Right cardiac atrium (tissue), 5 donors: ENCODE measurements at regions not wholly inside any gene's neighbourhood (a gene's known extent, or its start where the extent isn't known, plus 50 kb on each side); places are given as distances from the start of the nearest gene placed in this dataset.

Source experiments
- ATAC-seq, 2 donors: fragments of 200-7000 bp; cut with Tn5 transposase; one replicate each; pipeline versions ENCODE4 v1.8.0 to v1.9.1; 2020; ENCODE audit warnings: moderate library complexity in 2 of 2, mild to moderate bottlenecking in 1 of 2
- DNase-seq, 3 donors: peaks; one replicate each; pipeline ENCODE4 v3.0.0-alpha.2; 2020
- H3K27ac ChIP-seq: one replicate; pipeline ENCODE4 v1.5.1; 2013; ENCODE audit warnings: mild to moderate bottlenecking, low read length, control low read depth, moderate library complexity
- H3K27me3 ChIP-seq: one replicate; pipeline ENCODE4 v1.6.1; 2013; ENCODE audit not compliant: control insufficient read depth, insufficient read depth
- H3K4me1 ChIP-seq: one replicate; pipeline ENCODE4 v1.6.1; 2013; ENCODE audit warnings: low read length; ENCODE audit not compliant: control insufficient read depth, insufficient read depth
- H3K4me3 ChIP-seq: one replicate; pipeline ENCODE4 v1.5.1; 2013; ENCODE audit warnings: low read length, control low read depth
- H3K9me3 ChIP-seq: one replicate; pipeline ENCODE4 v1.6.1; 2013; ENCODE audit warnings: low read length; ENCODE audit not compliant: control insufficient read depth
- WGBS: extraction: QIAGEN DNeasy Blood & Tissue Kit; methylation state at CpG from one replicate; pipeline ENCODE4 v1.1.7; 2013; 5-methylcytosine and 5-hydroxymethylcytosine counted together
- intact Hi-C, 4 donors: fragments of 100-400 bp; cut with DNase I; formaldehyde crosslinking; loops; one replicate each; pipeline versions ENCODE4 v1.11.0 to v1.14.0; 2022 to 2023
- donor health status: healthy with polysubstance abuse.
- donor health status: DM: no; HTN: yes; CAD: no.
- donor health status: DM: no; HTN: no; CAD: no.
- donor health status: DM: no; HTN: yes; CAD: no; lungs with severe emphysema.
- donor health status: DM: yes; HTN: yes; CAD: no.

DNA sequence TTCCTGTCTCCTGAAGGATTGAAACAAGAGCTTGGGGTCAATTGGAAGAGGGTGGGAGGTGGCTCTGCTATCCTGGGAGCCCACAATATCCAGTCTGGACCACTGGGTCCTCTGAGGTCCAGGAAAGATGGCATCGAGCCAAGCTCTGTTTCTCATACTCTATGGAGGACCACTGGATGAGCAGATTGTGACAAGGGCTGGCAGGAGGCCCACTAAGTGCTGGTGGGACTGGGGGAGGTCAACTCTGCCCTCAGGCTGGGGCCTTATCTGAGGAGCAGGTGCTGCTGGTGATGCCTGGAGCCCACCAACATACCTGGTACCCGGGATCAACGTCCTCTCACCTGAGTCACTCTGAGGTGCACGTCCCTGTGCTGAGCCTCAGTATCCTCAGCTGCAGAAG lies 142.4 kb downstream of the NDUFA10 start:
- 79% methylated on average over 4 of the region's 4 CpGs for WGBS
- Histone ChIP-seq H3K4me1 (no peaks in the 10 kb centered on the region), H3K9me3 (no peaks in the 10 kb centered on the region), H3K27ac (no peak overlapping the region), H3K27me3 (no peaks in the 10 kb centered on the region), H3K4me3 (no peak overlapping the region)
- no peak for ATAC-seq
- DNase-seq: no peak
- intact Hi-C loops: loop anchor here in 2 of 4 donors (5.0 to 10.0 kb wide), 3 partner anchors 738 to 850 kb away; no protein-coding TSS in a partner anchor

DNA sequence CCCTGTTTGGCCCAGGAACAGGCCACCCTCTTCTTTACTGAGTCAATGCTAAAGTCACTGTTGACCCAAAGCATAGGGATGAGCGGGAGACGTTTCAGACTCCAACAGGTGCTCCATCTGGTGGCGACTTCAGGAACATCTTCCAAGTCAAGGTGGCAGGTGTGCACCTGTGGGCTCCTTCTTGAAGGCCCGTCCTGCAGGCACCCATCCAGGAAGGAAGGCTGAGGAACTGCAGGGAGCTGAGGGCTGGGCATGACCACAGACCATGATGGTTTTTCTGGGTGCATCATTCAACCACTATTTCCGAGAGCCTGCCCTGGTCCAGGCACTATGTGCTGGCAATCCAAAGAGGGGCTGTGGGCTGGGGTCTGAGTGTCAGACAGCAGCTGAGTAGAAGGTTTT lies 142.8 kb downstream of the NDUFA10 start:
- 26% methylated on average over 5 of the region's 5 CpGs for WGBS
- Histone ChIP-seq H3K27me3 (no peaks in the 10 kb centered on the region), H3K4me3 (no peak overlapping the region), H3K9me3 (no peaks in the 10 kb centered on the region), H3K27ac (no peak overlapping the region), H3K4me1 (no peaks in the 10 kb centered on the region)
- ATAC-seq (peak; percentile 68 to 74), DNase-seq (peak in 2 of 3 donors; percentile 63 to 75)
- intact Hi-C loops: loop anchor here in 2 of 4 donors (5.0 to 10.0 kb wide), 3 partner anchors 738 to 850 kb away; no protein-coding TSS in a partner anchor

DNA sequence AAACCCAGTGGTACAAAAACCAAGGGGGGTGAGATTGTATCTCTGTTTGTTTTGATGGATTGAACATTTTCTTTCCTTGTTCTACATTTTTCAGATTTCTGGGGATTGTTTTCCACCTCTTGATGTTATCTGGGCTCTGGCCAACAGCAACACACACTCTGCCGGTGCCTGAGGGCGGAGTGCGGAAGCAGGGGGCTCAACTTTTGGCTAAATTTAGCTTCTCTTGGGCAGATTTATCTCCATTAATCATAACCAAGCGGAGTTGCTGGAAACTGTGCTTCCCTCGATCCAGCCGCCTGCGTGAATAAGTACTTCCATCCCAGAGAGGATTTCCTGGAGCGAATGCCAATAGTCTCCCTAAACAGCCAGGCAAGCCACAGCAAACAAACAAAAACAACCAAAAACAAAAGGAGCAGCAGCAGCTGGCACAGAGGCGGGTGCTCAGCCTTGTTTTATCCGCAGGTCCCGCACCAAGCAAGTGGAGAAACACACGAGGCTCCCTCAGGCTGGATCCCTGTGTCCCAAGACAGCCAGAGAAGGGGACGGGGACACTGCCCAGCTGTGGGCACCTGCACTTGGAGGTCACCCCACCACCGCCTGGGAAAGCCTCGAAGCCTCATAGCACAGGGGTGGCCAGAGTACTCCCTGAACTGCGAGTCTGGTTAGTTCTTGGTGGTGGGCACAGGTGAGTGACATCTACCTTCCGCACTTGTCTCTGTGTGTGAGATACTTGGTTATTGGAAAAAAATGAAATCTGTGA lies 143.4 kb downstream of the NDUFA10 start:
- Histone ChIP-seq H3K27ac (no peak overlapping the region), H3K27me3 (no peaks in the 10 kb centered on the region), H3K9me3 (no peaks in the 10 kb centered on the region), H3K4me3 (no peak overlapping the region), H3K4me1 (no peaks in the 10 kb centered on the region)
- intact Hi-C loops: loop anchor here in 2 of 4 donors (5.0 to 10.0 kb wide), 3 partner anchors 737 to 849 kb away; no protein-coding TSS in a partner anchor
- peak in 1 of 3 donors; percentile 71 for DNase-seq
- 40% methylated on average over 17 of the region's 17 CpGs for WGBS
- peak; percentile 74 to 86 for ATAC-seq

DNA sequence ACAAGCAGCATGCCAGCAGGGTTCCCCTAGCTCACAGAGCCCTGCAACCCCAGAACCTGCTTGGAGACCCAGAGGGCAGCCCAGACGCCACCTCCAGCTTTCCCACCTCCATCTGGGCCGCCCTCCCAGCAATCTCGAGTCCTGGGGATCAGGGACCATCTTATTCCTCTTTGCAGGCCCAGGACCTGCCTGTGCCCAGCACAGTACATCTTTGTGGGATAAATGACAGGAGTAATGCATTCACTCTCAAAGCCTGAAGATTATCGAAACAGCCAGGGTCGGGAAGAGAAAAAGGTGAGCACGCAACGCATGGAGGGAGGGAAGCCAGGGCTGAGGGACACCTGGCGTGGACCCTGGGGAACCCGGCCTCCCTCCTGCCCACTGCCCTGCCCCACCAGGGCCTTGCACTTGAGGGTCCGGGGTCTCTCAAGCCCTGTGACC lies 144.1 kb downstream of the NDUFA10 start:
- DNase-seq: no peak
- WGBS: 78% methylated on average over 10 of the region's 10 CpGs

DNA sequence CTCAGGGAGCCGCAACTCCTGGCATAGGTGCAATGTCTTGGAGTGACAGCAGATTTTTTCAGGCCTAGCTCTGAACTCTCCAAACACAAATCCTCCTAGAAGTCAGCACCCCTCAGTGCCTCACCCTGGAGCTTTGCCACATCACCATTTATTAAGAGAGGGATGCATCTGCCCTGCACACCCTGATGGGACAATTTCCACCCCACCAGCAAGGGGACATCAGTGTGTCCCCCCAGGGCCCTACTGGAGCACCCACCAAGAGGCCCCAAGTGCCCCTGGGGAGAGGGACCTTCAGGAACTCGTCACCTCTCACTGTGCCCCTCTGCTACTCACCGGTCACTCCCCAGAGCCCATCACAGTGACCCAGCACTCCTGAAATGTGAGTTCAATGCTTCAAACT lies 144.7 kb downstream of the NDUFA10 start:
- H3K27ac ChIP-seq: no peak overlapping the region
- H3K4me1 ChIP-seq: no peaks in the 10 kb centered on the region
- no peaks in the 10 kb centered on the region for H3K27me3 ChIP-seq
- H3K9me3 ChIP-seq: no peaks in the 10 kb centered on the region
- no peak for ATAC-seq
- WGBS: 92% methylated on average over 3 of the region's 3 CpGs
- intact Hi-C loops: loop anchor here in 2 of 4 donors (5.0 to 10.0 kb wide), 3 partner anchors 736 to 848 kb away; no protein-coding TSS in a partner anchor
- DNase-seq: no peak
- H3K4me3 ChIP-seq: no peak overlapping the region

More for the DNA sequence above, 144.1 kb downstream of the NDUFA10 start:
- Histone ChIP-seq H3K4me1 (no peaks in the 10 kb centered on the region), H3K27me3 (no peaks in the 10 kb centered on the region), H3K9me3 (no peaks in the 10 kb centered on the region), H3K27ac (no peak overlapping the region), H3K4me3 (no peak overlapping the region)
- ATAC-seq: peak in 1 of 2 donors; percentile 9
- intact Hi-C loops: loop anchor here in 2 of 4 donors (5.0 to 10.0 kb wide), 3 partner anchors 736 to 849 kb away; no protein-coding TSS in a partner anchor

DNA sequence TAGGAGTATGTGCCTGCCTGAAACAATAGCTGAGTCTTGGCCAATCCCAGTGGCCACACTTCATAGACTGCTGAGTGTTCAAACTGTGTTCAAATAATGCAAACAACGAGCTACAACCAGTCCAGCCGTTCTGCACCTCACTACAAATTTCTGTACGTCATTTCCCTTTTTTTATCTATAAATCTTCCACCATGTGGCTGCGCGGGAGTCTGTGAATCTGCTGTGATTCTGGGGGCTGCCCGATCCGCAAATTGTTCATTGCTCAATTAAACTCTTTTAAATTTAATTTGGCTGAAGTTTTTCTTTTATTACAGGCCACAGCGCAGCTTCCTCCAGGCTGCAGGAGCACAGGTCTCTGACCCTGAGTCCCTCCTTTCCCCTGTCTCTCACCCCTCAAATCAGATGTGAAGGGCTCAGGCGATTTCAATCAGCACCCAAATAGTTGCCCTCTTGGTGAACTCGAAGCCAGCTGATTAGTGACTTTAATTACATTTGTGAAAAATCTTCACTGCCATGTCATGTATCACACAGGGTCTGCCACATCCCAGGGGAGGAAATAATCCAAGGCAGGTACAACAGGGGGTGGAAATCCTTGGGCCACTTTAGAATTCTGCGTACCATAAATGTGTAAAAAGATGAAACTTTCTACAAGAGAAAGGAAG lies 145.6 kb downstream of the NDUFA10 start:
- intact Hi-C loops: loop anchor here in 2 of 4 donors (5.0 to 10.0 kb wide), 3 partner anchors 735 to 847 kb away; no protein-coding TSS in a partner anchor
- H3K4me1 ChIP-seq: no peaks in the 10 kb centered on the region

DNA sequence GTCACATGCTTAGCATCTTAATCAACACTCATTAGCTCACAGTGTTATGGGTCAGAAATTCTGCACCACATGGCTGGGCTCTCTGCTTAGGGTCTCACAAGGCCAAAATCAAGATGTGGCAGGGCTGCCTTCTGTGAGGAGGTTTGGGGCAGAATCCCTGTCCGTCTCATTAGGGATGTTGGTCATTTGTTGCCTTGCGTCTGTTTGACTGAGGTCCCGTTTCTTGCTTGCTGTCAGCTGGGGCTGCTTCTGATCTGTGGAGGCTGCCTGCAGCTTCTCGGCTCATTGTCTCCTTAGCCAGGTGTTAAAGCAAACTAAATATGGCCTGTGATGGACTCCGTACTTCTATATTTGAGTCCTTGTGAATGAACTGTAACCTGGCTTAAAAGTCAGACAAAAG lies 146.5 kb downstream of the NDUFA10 start:
- WGBS: 91% methylated on average over 5 of the region's 5 CpGs
- intact Hi-C loops: no loop called here
- no peak overlapping the region for H3K27ac ChIP-seq
- no peaks in the 10 kb centered on the region for H3K9me3 ChIP-seq
- no peak for DNase-seq
- H3K27me3 ChIP-seq: no peaks in the 10 kb centered on the region
- no peaks in the 10 kb centered on the region for H3K4me1 ChIP-seq
- H3K4me3 ChIP-seq: no peak overlapping the region
- ATAC-seq: no peak

More for the DNA sequence above, 145.6 kb downstream of the NDUFA10 start:
- no peak overlapping the region for H3K4me3 ChIP-seq
- H3K9me3 ChIP-seq: no peaks in the 10 kb centered on the region
- ATAC-seq (no peak), DNase-seq (no peak)
- H3K27me3 ChIP-seq: no peaks in the 10 kb centered on the region
- 89% methylated on average over 11 of the region's 11 CpGs for whole genome bisulfite sequencing
- H3K27ac ChIP-seq: no peak overlapping the region

DNA sequence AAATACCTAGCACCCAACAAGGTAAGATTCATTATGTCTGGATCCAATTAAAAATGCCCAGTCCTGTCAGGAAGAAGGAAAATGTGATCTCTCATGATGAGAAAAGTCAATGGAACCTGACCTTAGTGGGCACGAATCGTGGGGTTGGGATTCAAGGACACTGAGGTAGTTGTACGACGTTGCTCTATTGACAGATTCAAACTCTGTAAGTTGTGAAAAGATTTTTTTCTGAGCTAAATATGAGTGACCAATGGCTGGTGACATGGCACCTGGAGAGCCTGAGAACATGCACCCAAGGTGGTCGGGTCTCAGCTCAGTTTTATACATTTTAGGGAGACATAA lies 148.2 kb downstream of the NDUFA10 start:
- intact Hi-C loops: no loop called here
- Histone ChIP-seq H3K9me3 (no peaks in the 10 kb centered on the region), H3K27ac (no peak overlapping the region), H3K4me1 (no peaks in the 10 kb centered on the region), H3K4me3 (no peak overlapping the region), H3K27me3 (no peaks in the 10 kb centered on the region)
- 82% methylated on average over 5 of the region's 5 CpGs for WGBS
- DNase-seq: no peak
- ATAC-seq: no peak

DNA sequence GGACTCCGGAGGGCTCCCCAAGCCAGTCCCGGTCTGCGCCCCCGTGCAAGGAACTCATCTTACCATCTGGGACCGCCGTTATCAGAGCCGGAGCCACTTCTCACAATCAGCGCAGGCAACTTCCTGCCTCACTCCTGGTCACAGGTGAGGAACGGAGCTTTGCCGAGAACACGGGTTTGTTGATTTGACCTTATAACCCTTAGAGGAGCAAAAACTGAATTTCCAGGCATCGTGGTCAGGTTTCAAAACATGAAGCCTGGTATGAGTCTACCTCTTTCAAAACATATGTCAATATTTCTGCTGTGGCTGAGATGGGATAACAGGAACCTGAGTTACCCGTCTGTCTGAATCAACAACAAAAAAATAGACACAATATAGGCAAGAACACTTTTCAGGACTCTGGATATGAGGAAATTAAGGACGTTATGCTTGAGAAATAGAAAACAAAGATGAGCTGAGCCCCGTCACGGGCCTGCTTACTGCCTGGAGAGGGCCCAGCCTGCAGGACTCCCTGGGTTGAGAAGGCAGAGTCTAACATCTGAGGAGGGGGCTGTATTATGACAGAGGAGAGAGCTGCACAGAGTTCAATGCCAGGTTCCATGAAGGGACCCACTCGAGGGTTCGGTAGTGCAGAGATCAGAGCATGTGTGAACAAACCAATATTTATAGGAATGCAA lies 148.7 kb downstream of the NDUFA10 start:
- WGBS: 64% methylated on average over 18 of the region's 18 CpGs
- H3K27ac ChIP-seq: no peak overlapping the region
- no peak for ATAC-seq
- no peaks in the 10 kb centered on the region for H3K9me3 ChIP-seq
- H3K27me3 ChIP-seq: no peaks in the 10 kb centered on the region
- no peak for DNase-seq
- intact Hi-C loops: no loop called here
- H3K4me3 ChIP-seq: no peak overlapping the region
- H3K4me1 ChIP-seq: no peaks in the 10 kb centered on the region

DNA sequence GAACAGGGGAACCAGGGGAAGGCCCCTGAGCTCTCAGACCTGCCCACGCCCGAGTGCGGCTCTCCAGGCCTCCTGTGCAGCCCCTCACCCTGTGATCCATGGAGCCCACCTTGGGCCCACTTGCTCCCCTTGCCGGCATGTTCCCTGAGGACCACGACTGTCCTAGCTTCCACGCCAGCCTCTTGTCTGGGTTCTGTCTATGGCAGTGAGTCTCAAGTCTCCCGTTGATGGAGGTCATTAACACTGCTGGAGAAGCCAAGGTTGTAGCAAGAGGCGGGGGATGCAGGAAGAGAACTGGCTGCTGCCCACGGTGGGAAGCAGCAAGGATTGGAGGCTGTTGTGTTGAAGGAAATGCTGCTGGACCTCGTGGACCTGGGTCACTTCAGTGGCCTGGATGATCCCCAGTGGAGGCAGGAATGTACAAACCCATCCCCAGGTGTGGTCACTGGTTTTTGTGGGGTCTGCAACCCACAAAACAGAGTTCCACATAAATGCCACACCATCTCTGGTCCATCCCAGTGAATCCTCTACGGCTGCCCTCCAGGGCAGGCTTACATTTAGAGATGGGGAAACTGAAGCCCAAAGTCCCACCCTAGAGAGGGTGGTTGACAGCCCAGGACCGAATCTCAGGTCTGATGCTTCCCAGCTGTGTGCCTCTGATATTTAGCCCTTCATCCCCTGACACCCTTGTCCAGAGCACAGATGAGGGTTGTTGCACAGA lies 150.3 kb downstream of the NDUFA10 start:
- Histone ChIP-seq H3K27me3 (no peaks in the 10 kb centered on the region), H3K4me1 (no peaks in the 10 kb centered on the region), H3K27ac (no peak overlapping the region), H3K9me3 (no peaks in the 10 kb centered on the region), H3K4me3 (no peak overlapping the region)
- WGBS: 83% methylated on average over 12 of the region's 12 CpGs
- DNase-seq (no peak), ATAC-seq (no peak)
- intact Hi-C loops: no loop called here
